HUES64 (cell line): ENCODE measurements at regions not wholly inside any gene's neighbourhood (a gene's known extent, or its start where the extent isn't known, plus 50 kb on each side); places are given as distances from the start of the nearest gene placed in this dataset.
"Not testable (repeated sequence)": the region's sequence is repeated elsewhere in the genome, so short reads cannot be mapped to it uniquely, and the experiment has no call there.

Experiments
- H3K27ac ChIP-seq: 2 replicates; pipeline ENCODE4 v1.7.0; 2013; ENCODE audit warnings: low read depth, low read length, inconsistent platforms
- H3K27me3 ChIP-seq: 2 replicates; pipeline ENCODE4 v1.6.1; 2013; ENCODE audit warnings: mild to moderate bottlenecking, low read length; ENCODE audit not compliant: insufficient read depth
- H3K36me3 ChIP-seq: 2 replicates; pipeline ENCODE4 v1.6.1; 2013; ENCODE audit warnings: mild to moderate bottlenecking, low read length; ENCODE audit not compliant: insufficient read depth
- H3K4me1 ChIP-seq: 2 replicates; pipeline ENCODE4 v1.6.1; 2013; ENCODE audit warnings: mild to moderate bottlenecking, low read length, moderate library complexity; ENCODE audit not compliant: insufficient read depth
- H3K4me3 ChIP-seq: 2 replicates; pipeline ENCODE4 v1.5.1; 2013; ENCODE audit warnings: mild to moderate bottlenecking, low read length, moderate library complexity
- H3K9ac ChIP-seq: 2 replicates; pipeline ENCODE4 v1.6.1; 2013; ENCODE audit warnings: mild to moderate bottlenecking, low read depth, low read length
- H3K9me3 ChIP-seq: 2 replicates; pipeline ENCODE4 v1.6.1; 2013; ENCODE audit warnings: low read depth, low read length; ENCODE audit not compliant: insufficient read depth
- WGBS: fragments of 150-250, 120-280 bp; methylation state at CpG from one replicate; pipeline ENCODE4 v1.1.7; 2013; ENCODE audit warnings: missing lambda C conversion rate; 5-methylcytosine and 5-hydroxymethylcytosine counted together

GRCh38 chr3:163261618-163262017 lies 1765.0 kb downstream of the OTOL1 start:
- Histone ChIP-seq H3K4me3 (no peak overlapping the region), H3K36me3 (no peaks in the 10 kb centered on the region), H3K4me1 (no peaks in the 10 kb centered on the region), H3K9ac (no peak overlapping the region), H3K9me3 (no peaks in the 10 kb centered on the region), H3K27me3 (no peaks in the 10 kb centered on the region), H3K27ac (no peak overlapping the region)

- WGBS, result 87% methylated on average over 1 of the region's 2 CpGs
- Histone ChIP-seq H3K9ac (no peak overlapping the region), H3K27ac (no peak overlapping the region), H3K4me3 (no peak overlapping the region), H3K36me3 (no peaks in the 10 kb centered on the region), H3K4me1 (no peaks in the 10 kb centered on the region), H3K27me3 (no peaks in the 10 kb centered on the region), H3K9me3 (no peaks in the 10 kb centered on the region)
Observed at GRCh38 chr3:163261056-163261455, 1764.4 kb downstream of the OTOL1 start.

GRCh38 chr3:163218336-163218735 lies 1721.7 kb downstream of the OTOL1 start:
- Histone ChIP-seq H3K27ac (no peak overlapping the region), H3K36me3 (no peaks in the 10 kb centered on the region), H3K9ac (no peak overlapping the region), H3K4me3 (no peak overlapping the region), H3K9me3 (no peaks in the 10 kb centered on the region), H3K27me3 (no peaks in the 10 kb centered on the region), H3K4me1 (no peaks in the 10 kb centered on the region)
- 94% methylated on average over 2 of the region's 2 CpGs for WGBS

GRCh38 chr3:163213838-163214237 lies 1717.2 kb downstream of the OTOL1 start:
- Histone ChIP-seq H3K4me3 (no peak overlapping the region), H3K27ac (no peak overlapping the region), H3K4me1 (no peaks in the 10 kb centered on the region), H3K27me3 (no peaks in the 10 kb centered on the region), H3K9ac (no peak overlapping the region), H3K36me3 (no peaks in the 10 kb centered on the region), H3K9me3 (peaks cover 1% of the 10 kb centered on the region; the same call in 1 of the 2 replicates)
- WGBS, result 100% methylated on average over 1 of the region's 1 CpG

GRCh38 chr3:163196815-163197374 lies 1700.3 kb downstream of the OTOL1 start:
- Histone ChIP-seq H3K4me1 (no peaks in the 10 kb centered on the region), H3K9ac (no peak overlapping the region), H3K36me3 (no peaks in the 10 kb centered on the region), H3K27me3 (no peaks in the 10 kb centered on the region), H3K27ac (no peak overlapping the region), H3K9me3 (no peaks in the 10 kb centered on the region), H3K4me3 (no peak overlapping the region)
- WGBS, result 67% methylated on average over 2 of the region's 2 CpGs

- H3K4me1 ChIP-seq, result no peaks in the 10 kb centered on the region
- H3K9me3 ChIP-seq, result no peaks in the 10 kb centered on the region
- no peaks in the 10 kb centered on the region for H3K36me3 ChIP-seq
- no peak overlapping the region for H3K9ac ChIP-seq
- H3K4me3 ChIP-seq, result no peak overlapping the region
- WGBS, result 97% methylated on average over 1 of the region's 2 CpGs
- no peaks in the 10 kb centered on the region for H3K27me3 ChIP-seq
- no peak overlapping the region for H3K27ac ChIP-seq
Observed at GRCh38 chr3:163196245-163196644, 1699.6 kb downstream of the OTOL1 start.

- no peak overlapping the region for H3K27ac ChIP-seq
- WGBS, result 91% methylated on average over 1 of the region's 1 CpG
- H3K27me3 ChIP-seq, result no peaks in the 10 kb centered on the region
- H3K36me3 ChIP-seq, result no peaks in the 10 kb centered on the region
- no peaks in the 10 kb centered on the region for H3K4me1 ChIP-seq
- no peaks in the 10 kb centered on the region for H3K9me3 ChIP-seq
- no peak overlapping the region for H3K4me3 ChIP-seq
- no peak overlapping the region for H3K9ac ChIP-seq
Observed at GRCh38 chr3:163185721-163186350, 1689.2 kb downstream of the OTOL1 start.

- no peaks in the 10 kb centered on the region for H3K9me3 ChIP-seq
- no peaks in the 10 kb centered on the region for H3K27me3 ChIP-seq
- 100% methylated on average over 2 of the region's 2 CpGs for WGBS
- no peaks in the 10 kb centered on the region for H3K4me1 ChIP-seq
- no peak overlapping the region for H3K4me3 ChIP-seq
- H3K36me3 ChIP-seq, result no peaks in the 10 kb centered on the region
- H3K9ac ChIP-seq, result no peak overlapping the region
- no peak overlapping the region for H3K27ac ChIP-seq
Observed at GRCh38 chr3:163175970-163176369, 1679.4 kb downstream of the OTOL1 start.

GRCh38 chr3:163172513-163172912 lies 1675.9 kb downstream of the OTOL1 start:
- not testable (repeated sequence) for H3K27ac ChIP-seq, H3K4me3 ChIP-seq, H3K4me1 ChIP-seq, H3K9me3 ChIP-seq, H3K9ac ChIP-seq, H3K36me3 ChIP-seq, H3K27me3 ChIP-seq
- WGBS, result 97% methylated on average over 2 of the region's 3 CpGs

GRCh38 chr3:163166197-163166596 lies 1669.6 kb downstream of the OTOL1 start:
- no CpG with 5 or more reads among the region's 1 CpG for WGBS
- no peaks in the 10 kb centered on the region for H3K4me1 ChIP-seq
- peaks cover 4% of the 10 kb centered on the region; the same call in 1 of the 2 replicates for H3K9me3 ChIP-seq
- no peaks in the 10 kb centered on the region for H3K36me3 ChIP-seq
- no peak overlapping the region for H3K27ac ChIP-seq
- no peak overlapping the region for H3K4me3 ChIP-seq
- no peak overlapping the region for H3K9ac ChIP-seq
- H3K27me3 ChIP-seq, result no peaks in the 10 kb centered on the region

GRCh38 chr3:163159306-163159705 lies 1662.7 kb downstream of the OTOL1 start:
- 100% methylated on average over 1 of the region's 2 CpGs for WGBS
- Histone ChIP-seq H3K4me3 (no peak overlapping the region), H3K9ac (no peak overlapping the region), H3K9me3 (0 out of 2 replicates have a peak, but pooled peaks cover 4% of the 10 kb centered on the region), H3K27ac (no peak overlapping the region), H3K36me3 (no peaks in the 10 kb centered on the region), H3K4me1 (no peaks in the 10 kb centered on the region), H3K27me3 (no peaks in the 10 kb centered on the region)

GRCh38 chr3:163139600-163139999 lies 1643.0 kb downstream of the OTOL1 start:
- Histone ChIP-seq H3K9me3 (no peaks in the 10 kb centered on the region), H3K36me3 (no peaks in the 10 kb centered on the region), H3K9ac (no peak overlapping the region), H3K4me1 (no peaks in the 10 kb centered on the region), H3K4me3 (no peak overlapping the region), H3K27ac (no peak overlapping the region), H3K27me3 (no peaks in the 10 kb centered on the region)
- WGBS, result 99% methylated on average over 4 of the region's 4 CpGs
